HS-5 (cell line): ENCODE measurements at regions not wholly inside any gene's neighbourhood (a gene's known extent, or its start where the extent isn't known, plus 50 kb on each side); places are given as distances from the start of the nearest gene placed in this dataset.

ENCODE experiments used
- DNase-seq: peaks from one replicate; pipeline ENCODE4 v3.0.0-alpha.2; 2012; ENCODE audit warnings: low read depth

- DNase-seq, result no peak
These were observed 92.3 kb upstream of the PKDCC start for GRCh38 chr2:41955316-41956043.

- DNase-seq, result no peak
These were observed 90.4 kb upstream of the PKDCC start for GRCh38 chr2:41957431-41957830.

- DNase-seq, result no peak
These were observed 89.6 kb upstream of the PKDCC start for GRCh38 chr2:41958251-41958650.

GRCh38 chr2:41958775-41959174 lies 89.0 kb upstream of the PKDCC start:
- DNase-seq, result no peak

GRCh38 chr2:41959760-41960159 lies 88.1 kb upstream of the PKDCC start:
- no peak for DNase-seq

GRCh38 chr2:41962922-41963622 lies 84.7 kb upstream of the PKDCC start:
- DNase-seq, result no peak

- DNase-seq, result no peak
These were observed 83.9 kb upstream of the PKDCC start for GRCh38 chr2:41963661-41964525.

- no peak for DNase-seq
These were observed 82.5 kb upstream of the PKDCC start for GRCh38 chr2:41965173-41965908.

- peak; percentile 1 for DNase-seq
These were observed 81.9 kb upstream of the PKDCC start for GRCh38 chr2:41965909-41966295.

GRCh38 chr2:41966431-41966893 lies 81.4 kb upstream of the PKDCC start:
- DNase-seq, result peak; percentile 79

GRCh38 chr2:41966920-41967319 lies 80.9 kb upstream of the PKDCC start:
- no peak for DNase-seq

- DNase-seq, result no peak
These were observed 80.2 kb upstream of the PKDCC start for GRCh38 chr2:41967476-41968181.

- no peak for DNase-seq
These were observed 79.6 kb upstream of the PKDCC start for GRCh38 chr2:41968182-41968578.

- DNase-seq, result no peak
These were observed 76.7 kb upstream of the PKDCC start for GRCh38 chr2:41970988-41971660.

GRCh38 chr2:41972179-41972578 lies 75.6 kb upstream of the PKDCC start:
- no peak for DNase-seq

GRCh38 chr2:41972819-41973218 lies 75.0 kb upstream of the PKDCC start:
- no peak for DNase-seq

- no peak for DNase-seq
These were observed 74.0 kb upstream of the PKDCC start for GRCh38 chr2:41973871-41974270.

GRCh38 chr2:41981417-41981816 lies 66.4 kb upstream of the PKDCC start:
- DNase-seq, result no peak

GRCh38 chr2:41985573-41986095 lies 62.2 kb upstream of the PKDCC start:
- DNase-seq, result no peak

GRCh38 chr2:41989501-41990180 lies 58.2 kb upstream of the PKDCC start:
- DNase-seq, result no peak
